H4 (cell line): ENCODE measurements at regions not wholly inside any gene's neighbourhood (a gene's known extent, or its start where the extent isn't known, plus 50 kb on each side); places are given as distances from the start of the nearest gene placed in this dataset.
"Not testable (repeated sequence)": the region's sequence is repeated elsewhere in the genome, so short reads cannot be mapped to it uniquely, and the experiment has no call there.

Experiments
- DNase-seq: peaks from one replicate; pipeline ENCODE4 v3.0.0-alpha.2; 2015; ENCODE audit warnings: low spot score

DNA sequence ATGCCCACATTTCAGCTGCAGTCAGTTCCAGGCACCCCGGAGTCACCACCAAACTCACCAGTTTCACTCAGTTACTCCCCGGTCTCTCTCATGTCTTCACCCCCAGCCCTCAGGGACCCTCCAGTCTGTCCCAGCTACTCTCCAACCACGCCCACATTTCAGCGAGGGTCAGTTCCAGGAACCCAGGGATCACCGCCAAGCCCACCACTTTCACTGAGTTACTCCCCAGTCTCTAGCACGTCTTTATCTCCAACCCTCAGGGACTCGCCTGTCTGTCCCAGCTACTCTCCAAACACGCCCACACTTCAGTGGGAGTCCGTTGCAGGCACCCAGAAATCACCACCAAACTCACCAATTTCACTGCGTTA is 337.5 kb downstream of the CWH43 start:
- DNase-seq = not testable (repeated sequence)
